ENCODE measurements at regions not wholly inside any gene's neighbourhood (a gene's known extent, or its start where the extent isn't known, plus 50 kb on each side); places are given as distances from the start of the nearest gene placed in this dataset.
"Not testable (repeated sequence)": the region's sequence is repeated elsewhere in the genome, so short reads cannot be mapped to it uniquely, and the experiment has no call there.

DNA sequence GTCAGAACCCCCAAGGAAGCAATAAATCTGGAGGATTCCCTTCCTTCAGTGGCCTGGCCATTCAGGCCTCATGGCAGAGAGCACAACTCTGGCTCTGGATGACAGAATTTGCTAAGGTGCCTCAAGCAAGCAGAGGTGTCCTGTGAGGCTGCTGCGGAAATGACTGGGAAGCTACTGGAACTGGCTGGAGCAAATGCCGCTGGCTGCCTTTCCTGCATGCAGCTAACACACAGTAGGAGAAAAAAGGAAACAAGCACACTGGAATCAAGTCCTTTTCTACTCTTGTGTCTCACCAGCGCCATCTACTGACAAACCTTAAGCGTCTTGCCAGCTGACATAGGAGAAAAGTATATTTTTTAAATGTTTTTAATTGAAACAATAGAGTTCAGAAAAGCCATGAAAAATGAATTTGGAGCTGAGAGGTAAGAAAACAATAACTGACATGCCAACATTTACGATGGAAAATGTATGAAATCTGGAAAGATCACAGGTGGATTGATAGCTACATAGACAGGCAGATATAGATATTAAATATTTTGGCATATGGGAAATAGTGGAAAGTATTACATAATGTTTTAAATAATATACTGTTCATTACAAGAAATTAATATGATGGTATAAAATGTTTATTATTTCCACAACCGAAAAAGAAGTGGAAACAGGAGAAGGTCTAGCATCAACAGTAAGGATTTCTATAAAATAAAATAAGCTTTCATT is 951.6 kb downstream of the ANKRD7 start:
- DNase-seq: peak; percentile 80

DNA sequence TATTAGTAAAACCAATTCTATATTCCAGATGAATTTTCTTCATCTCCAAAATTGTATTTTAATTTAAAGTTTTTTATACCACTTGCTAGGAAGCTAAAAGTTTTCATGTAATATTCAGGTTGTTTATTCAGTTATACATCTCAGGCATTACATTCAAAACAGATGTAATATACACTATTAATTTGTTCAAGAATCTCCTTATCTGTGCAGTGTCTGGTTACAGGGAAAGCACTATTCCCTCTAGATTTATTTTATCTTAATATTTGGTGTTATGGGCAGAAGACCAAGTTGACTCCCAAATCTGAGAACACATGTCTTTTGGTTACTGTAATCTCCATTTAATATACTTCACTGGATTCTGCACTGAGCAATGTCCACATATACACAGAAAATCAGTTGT is 953.4 kb downstream of the ANKRD7 start:
- DNase-seq: no peak

DNA sequence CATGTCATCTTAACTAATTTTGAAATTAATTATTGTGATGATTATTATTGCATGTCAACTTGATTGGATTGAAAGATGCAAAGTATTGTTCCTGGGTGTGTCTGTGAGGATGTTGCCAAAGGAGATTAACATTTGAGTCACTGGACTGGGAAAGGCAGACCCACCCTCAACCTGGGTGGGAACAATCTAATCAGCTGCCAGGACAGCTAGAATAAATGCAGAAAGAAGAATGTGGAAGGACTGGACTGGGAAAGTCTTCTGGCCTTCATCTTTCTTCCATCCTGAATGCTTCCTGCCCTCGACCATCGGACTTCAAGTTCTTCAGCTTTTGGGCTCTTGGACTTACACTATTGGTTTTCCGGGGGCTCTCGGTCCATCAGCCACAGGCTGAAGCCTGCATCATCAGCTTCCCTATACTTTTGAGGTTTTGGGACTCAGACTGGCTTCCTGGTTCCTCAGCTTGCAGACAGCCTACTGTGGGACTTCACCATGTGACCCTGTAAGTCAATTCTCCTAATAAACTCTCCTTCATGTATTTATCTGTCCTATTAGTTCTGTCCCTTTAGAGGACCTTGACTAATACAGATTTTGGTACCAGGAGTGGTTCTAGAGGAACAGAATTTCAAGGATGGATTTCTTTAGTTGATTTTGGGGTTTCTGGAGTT is 959.8 kb downstream of the ANKRD7 start:
- DNase-seq: no peak

DNA sequence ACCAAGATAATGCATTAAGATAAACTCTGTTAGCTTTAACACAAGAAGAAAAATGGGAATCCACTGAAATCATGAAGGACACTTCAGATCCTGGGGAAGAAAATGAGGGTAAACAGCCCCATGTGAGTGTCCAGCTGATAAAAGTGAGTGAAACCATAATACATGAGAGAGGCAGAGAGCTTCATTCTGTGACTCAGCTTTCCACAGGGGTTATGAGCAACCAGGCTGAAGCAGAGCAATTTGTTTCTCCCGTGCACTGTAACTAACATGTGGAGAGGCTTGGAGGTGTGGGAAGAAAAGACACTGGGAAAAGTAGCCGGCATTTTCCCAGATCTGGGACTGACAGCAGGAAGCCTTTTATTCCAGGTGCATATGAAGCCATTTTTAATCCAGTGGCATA is 971.7 kb downstream of the ANKRD7 start:
- no peak for DNase-seq

DNA sequence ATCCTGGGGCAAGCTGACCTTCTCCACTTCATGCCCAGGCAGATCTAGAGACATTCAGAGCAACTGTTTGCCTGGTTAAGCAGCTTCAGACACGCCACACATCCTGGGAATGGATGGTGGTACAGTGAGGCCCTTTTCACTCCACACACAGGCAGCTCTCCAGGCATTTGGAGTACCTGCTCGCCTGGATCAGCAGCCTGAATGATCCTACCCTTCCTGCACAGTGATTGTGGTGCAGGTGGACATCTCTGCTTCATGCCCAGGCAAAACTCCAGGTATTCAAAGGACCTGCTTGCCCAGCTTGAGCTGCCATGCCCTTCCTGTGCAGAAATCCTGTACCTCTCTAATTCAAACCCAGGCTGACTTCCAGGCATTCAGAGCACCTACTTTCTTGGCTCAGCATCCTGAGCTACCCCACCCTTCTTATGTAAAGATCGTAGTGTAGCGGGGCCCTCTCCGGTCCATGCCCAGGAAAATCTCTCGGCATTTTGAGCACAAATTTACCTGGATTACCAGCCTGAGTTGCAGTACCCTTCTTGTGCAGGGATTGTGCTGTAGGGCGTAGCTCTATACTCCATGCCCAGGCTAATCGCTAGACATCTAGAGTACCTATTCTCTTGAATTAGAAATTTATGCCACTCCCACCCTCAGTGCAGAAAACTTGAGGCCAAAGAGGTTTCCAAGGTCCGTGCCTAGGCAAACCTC is 972.8 kb downstream of the ANKRD7 start:
- no peak for DNase-seq

DNA sequence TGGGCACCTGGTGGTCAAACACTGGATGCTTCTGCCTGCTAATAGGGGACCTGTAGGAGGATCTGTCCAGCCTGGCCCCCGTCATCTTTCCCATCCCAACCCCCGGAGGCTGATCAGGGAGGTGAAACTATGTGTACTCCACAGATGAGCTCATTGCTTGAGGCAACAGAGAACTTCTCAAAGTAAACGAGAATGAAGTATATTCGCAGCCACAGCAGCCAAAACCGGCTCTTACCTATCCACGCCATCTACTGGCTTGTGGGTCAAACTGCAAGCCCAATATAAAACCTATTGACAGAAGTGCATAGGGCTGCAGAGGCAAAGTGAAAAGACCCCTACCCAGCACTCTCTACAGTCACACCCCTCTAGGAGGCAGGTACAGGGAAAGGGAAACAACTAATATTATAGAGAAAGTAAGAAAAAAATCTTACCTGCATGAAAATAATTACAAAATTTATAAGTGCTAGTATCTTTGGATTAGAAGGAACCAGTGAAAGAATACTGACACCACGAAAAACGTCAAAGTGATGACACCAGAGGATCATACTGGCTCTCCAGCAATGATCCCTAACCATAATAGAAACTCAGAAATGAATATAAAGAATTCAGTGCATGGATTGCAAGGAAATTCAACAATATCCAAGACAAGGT is 973.5 kb downstream of the ANKRD7 start:
- DNase-seq: peak; percentile 23

DNA sequence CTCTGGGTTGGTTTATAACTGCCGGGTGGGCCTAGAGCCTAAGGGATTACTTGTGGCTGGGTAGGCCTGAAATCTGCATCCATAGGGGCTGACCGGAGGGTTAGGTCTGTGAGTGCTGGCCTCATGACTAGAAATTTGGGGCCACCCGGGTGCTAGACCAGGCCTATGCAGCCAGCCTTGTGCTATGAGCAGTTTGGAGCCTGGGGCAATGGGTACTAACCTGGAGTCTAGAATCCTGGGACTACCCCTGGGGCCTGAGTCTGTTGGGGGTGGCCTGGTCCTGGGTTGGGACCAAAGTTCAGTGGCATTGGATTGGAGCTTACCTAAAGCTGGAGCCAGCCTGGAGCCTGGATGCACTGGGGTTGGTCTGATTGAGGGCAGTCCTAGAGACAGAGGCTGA is 995.2 kb downstream of the ANKRD7 start:
- DNase-seq: no peak

DNA sequence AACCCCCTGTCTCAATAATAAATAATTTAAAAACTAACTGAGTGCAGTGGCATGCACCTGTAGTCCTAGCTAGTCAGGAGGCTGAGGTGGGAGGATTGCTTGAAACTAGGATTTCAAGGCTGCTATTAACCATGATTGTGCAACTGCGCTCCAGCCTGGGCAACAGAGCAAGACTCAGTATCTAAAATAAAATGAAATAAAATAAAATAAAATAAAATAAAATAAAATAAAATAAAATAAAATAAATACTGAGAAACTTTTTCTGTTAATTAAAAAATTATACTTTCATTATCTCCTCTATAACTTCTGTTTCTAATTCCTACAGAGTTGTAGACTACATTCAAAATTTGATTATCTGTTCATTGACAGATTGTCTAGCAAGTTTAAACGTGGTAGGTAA is 999.4 kb downstream of the ANKRD7 start:
- DNase-seq: no peak

DNA sequence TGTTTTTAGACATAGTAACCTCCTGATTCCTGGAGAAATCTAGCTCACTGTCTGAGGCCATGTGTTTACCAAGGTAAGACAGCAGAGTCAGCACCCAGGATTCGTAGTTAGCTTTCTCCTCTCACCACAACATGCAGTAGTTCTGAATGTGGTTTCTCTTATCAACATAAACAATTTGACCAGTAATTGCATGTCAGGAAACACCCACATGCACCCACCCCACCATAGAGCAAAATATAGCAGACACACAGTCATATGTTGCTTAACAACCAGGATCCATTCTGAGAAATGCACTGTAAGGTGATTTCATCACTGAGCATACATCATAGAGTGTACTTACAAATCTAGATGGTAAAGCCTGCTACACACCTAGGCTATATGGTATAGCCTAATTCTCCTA is 1004.0 kb downstream of the ANKRD7 start:
- no peak for DNase-seq

DNA sequence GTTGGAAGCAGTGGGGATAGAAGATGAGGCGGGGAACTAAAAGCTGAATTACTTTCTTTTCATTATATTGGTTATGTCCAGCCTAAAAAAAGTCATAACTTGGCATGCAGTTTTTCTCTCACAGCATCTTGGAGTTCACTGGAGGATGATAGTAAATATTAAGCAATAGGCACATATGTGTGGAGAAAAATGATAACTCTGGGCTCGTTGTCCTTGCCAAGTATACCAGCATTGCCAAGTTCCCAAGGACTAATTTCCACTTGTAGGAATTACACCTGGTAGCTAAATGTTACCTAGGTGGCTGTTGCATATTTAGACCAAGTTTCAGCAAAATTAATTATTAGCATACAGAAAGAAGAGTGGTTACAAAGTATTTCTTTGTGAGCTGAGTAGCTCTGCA is 1007.6 kb downstream of the ANKRD7 start:
- DNase-seq: no peak

DNA sequence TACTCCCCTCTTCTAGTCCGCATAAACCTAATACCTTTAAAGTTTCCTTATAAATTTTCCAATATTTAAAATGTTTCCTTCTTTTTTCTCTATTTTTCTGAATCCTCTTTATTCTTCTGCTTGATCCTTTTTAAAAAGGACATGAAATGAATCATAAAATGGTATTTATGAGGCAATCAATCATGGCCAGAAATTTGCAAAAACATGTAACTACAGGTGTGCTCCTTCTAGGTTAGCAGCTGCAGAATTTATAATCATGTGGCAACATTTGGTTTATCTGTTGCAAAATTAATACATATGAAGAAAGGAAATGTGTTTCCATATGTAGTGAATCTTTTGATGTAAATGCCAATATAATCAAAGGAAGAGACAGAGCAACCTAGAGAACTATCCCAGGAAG is 1008.5 kb downstream of the ANKRD7 start:
- no peak for DNase-seq

DNA sequence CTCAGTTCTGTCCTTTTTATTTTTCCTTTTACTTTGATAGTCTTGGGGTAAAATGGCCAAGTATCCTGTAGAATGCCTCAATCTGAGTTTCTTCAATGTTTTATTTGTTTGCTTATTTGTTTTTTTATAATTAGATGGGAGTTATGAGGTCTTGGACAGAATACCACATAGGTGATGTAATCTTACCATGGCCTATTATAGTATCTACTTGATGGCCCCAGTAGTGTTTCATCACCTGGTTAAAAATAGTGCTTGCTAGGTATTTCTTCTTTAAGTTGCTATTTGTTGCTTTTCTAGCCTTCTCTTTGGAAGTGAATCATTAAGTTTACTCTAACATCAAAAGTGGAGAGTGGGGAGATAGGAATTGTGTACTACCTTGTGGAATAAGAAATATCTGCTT is 1020.0 kb upstream of the KCND2 start:
- no peak for DNase-seq

DNA sequence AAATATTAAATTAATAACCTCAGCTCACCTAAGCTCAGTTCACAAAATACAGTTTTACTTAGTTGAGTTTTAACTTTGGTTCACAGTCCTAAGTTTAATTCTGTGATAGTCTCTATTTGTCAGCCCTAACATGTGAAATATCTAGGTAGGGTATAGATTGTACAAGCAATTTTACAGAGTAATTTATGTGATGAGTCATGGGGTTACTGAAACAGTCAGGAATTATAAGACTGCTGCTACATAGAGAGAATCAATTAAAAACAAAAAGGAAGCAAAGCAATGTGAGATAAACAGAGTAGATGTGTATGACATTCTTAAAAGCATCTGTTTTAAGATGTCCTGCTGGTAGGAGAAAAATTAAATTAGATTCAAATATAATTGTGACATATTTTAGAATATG is 1018.2 kb upstream of the KCND2 start:
- no peak for DNase-seq

DNA sequence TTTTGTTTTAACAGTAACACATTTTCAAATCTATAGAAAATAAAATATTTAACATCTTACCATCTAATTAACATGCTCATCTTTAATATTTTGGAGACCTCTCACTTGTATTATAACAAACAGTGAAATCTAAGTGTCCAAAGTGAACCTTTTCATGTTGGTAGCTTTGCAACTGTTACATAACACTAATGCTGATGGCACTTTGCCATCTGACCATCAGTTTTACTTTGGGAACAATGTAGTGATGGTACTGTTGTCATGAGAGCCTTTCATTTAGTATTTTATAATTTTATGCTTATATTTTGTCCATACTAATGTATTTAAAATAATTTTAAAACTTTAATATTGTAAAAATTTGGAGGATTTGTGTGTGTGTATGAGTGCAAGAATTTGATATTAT is 1017.0 kb upstream of the KCND2 start:
- no peak for DNase-seq

DNA sequence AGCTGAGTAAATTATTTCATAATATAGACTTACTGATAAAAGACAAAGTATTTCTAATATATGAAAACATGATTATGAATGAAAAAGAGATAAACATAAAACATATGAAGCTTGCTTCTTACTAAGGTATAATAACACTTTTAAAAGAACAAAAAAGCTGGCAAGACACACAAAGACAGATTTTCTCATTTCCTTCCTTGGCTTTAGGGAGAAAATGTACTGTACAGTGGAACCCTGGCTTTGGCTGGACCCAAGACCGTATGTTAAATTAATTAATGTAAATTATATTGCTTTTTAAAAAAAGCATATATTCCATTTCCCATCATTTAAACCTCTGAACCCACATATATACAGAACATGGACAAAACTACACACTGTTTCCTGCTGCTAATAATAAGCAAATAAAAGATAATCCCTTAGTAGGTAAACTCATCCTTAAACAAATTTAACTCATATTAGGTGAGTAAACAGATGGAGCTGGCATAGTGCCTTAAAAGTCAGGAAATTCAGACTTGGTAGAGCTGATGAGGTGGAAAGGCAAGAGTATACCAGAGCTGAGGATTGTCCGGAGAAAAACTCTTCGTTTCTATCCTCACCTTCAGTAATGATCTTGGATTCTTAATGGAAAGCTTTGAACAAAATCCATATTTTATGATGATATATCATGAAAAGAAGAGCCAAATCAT is 1016.4 kb upstream of the KCND2 start:
- peak; percentile 20 for DNase-seq

DNA sequence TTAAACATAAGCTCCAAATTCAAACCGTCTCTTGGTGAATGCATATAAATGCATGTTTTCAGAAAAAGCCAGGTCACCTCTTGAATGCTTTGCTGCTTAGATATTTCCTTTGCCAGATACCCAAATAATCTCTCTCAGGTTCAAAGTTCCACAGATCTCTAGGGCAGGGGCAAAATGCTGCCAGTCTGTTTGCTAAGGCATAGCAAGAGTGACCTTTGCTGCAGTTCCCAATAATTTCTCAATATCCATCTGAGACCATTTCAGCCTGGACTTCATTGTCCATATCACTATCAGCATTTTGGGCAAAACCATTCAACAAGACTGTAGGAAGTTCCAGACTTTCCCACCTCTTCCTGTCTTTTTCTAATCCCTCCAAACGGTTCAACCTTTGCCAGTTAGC is 1006.2 kb upstream of the KCND2 start:
- DNase-seq: not testable (repeated sequence)

DNA sequence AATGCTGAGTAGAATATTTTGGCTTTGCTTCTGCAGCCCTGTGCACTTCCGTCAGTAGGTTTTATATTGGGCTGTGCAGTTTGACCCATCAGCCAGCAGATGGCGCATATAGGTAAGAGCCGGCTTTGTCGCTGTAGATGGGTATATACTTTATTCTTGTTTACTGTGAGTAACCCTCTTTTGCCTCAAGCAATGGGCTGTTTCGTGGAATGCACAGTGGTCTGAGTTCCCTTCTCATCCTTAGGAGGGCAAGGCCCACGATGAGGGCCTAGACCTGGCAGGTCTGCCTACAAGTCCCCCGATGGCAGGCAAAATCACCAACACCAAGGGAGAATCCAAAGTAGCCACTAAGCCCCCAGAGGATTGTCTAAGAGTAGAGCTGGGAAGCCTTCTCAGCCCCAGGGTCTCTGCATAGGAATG is 1002.9 kb upstream of the KCND2 start:
- peak; percentile 50 for DNase-seq

DNA sequence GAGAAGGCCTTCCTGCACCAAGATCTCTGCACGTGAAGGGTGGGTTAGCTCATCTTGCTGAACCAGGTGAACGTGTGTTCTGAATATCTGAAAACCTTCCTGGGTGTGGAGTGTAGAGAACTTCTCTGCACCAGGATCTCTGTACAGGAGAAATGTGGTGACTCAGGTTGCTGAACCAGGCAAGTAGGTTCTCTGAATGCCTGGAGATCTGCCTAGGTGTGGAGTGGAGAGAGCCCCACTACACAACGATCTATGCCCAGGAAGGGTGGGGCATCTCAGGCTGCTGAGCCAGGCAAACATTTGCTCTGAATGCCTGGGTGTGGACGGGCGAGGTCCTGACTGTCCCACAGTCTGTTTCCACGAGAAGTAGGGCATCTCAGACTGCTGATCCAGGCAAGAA is 1002.3 kb upstream of the KCND2 start:
- no peak for DNase-seq

DNA sequence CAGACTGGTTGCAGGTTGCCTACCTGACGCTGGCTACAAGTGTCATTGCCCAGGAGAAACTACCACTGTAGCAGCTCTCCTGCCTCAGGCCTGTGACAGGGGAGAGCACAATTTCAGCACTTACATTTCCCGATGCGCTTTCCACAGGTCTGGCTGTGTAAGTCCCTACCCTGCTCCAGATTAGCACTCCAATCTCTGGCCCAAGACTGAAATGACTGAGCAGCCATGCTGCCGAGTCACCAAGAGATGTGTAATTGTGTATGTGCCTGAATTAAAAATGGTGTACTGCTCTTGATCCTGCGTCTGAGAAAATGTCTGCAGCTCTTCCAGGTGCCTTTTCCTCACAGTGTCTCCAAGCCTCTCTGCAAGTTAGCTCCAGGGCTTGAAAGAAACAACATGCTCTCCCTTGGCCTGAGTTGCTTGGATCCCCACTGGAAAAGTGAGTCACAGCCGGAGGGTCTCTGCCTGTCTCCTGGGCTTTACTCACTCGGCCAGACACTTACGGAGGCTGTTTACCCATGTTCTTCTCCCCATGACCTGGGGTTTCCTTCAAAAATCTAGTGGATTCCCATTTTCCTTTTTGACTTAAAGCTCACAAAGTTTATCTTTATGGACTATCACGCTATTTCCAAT is 1001.7 kb upstream of the KCND2 start:
- no peak for DNase-seq

DNA sequence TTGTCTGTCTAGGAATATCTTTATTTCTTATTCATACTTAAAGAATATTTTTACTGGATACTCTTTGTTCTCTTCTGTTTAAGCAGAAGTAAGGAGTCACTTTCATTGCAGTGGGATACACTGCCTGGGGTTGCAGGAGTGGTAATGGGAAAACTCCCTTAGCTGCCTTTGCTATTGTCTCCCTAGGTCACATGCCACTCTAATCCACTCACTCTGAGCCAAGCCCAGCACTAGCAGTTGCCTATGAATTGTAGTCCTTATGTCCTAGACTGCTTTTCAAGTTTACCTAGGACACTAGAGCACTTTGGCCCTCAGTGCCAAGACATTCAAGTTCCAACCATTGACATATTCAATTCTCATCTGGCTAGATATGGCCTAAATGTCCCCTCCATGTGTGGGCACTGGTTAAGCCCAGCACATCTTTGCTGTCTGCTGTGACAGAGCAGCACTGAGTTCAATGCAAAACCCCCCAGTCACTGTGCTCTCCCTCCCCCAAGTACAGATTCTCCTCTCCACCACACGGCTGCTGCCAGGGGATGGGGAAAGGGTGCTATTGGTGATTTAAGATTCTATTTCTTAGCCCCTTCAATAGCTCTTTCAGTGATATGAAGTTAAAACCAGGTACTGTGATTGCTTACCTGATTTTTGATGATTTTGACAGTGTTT is 991.7 kb upstream of the KCND2 start:
- no peak for DNase-seq

DNA sequence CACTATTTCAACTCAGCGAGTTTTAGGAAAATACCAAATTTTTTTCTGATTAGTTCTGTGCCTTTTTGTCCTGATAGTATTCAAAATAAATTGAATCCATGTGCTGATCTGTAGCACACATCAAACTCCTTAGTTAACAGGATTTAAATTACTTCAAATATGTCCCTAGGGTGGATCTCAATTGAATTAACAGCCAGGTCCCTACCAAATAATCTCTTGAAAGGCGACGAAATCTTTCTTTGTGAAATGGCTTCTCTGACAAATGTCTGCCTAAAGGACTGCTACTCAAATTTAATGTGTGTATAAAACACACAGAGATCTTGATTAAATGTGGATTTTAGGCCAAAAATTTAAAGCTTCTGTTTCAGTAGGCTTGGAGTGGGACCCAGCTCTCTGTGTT is 989.6 kb upstream of the KCND2 start:
- DNase-seq: no peak

DNA sequence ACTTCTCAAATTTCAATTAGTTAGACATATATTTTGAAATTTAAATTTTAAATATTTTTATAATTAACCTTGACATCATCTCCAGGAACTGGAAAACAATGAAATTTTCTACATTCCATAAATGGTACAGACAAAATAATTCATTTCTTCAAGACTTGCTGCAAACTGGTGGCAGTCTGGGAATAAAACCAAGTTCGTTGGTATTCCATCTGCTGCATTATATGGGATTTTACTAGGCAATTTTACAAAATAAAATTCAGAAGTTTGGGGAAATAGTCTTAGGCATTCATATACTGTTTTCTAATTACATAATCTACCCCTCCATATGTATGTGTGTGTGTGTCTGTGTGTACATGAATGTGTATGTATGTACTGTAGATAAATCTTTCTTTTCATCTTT is 984.6 kb upstream of the KCND2 start:
- DNase-seq: no peak

Data from NCI-H774 (cell line).